HepG2 (cell line): ENCODE measurements at regions not wholly inside any gene's neighbourhood (a gene's known extent, or its start where the extent isn't known, plus 50 kb on each side); places are given as distances from the start of the nearest gene placed in this dataset.

Experiments used
- ATAC-seq: fragments of 200-7000 bp; cut with Tn5 transposase; 3 replicates; pipeline ENCODE4 v1.9.1; 2020; ENCODE audit warnings: mild to moderate bottlenecking, moderate library complexity
- BruUV-seq: library from RNA; stranded (reverse); fragments of 400-500 nt; replicated peaks from 2 replicates; lab custom pipeline; 2021; lab: Mats Ljungman, UMichigan
- CTCF ChIA-PET: fragments of 300-600 bp; formaldehyde crosslinking; extraction: SDS; loops from one replicate; lab custom pipeline; 2021; ENCODE audit warnings: low total read pairs, inconsistent platforms, low intra/inter-chr PET ratio; lab: Yijun Ruan, JAX
- POLR2A ChIA-PET: fragments of 350-600 bp; sonication (Branson Sonifier 250); formaldehyde crosslinking; loops from one replicate; lab custom pipeline; 2020; ENCODE audit warnings: antibody characterized with exemption, inconsistent platforms; lab: Yijun Ruan, JAX
- DNase-seq: peaks from one replicate; pipeline ENCODE4 v3.0.0-alpha.2; 2015; ENCODE audit warnings: low spot score
- FAIRE-seq: peaks from 3 replicates; lab custom pipeline; 2011; peaks lifted over from hg19 to GRCh38; lab: Jason Lieb, UNC
- H2AFZ ChIP-seq: one replicate; pipeline ENCODE4 v1.6.1; 2011; ENCODE audit warnings: low read length, inconsistent platforms
- H3K27ac ChIP-seq: fragments of 300-600 bp; 3 replicates; pipeline ENCODE4 v1.8.0; 2011; ENCODE audit warnings: mixed run types, mild to moderate bottlenecking, mixed read lengths, low read length, inconsistent platforms; ENCODE audit not compliant: insufficient read depth; ENCODE audit errors: extremely low read length
- H3K27me3 ChIP-seq, 2 experiments: fragments of 200-600 bp in 1 of 2; 2 replicates in 1 of 2; 3 replicates in 1 of 2; pipeline versions ENCODE4 v1.6.0 to v1.8.0; 2011; ENCODE audit warnings: low read length in 2 of 2, mild to moderate bottlenecking in 2 of 2, moderate library complexity in 2 of 2, inconsistent platforms in 1 of 2; ENCODE audit not compliant: insufficient read depth in 2 of 2, control insufficient read depth in 1 of 2
- H3K36me3 ChIP-seq, 2 experiments: fragments of 200-600 bp in 1 of 2; replicated peaks in 1 of 2; 2 replicates in 1 of 2; 3 replicates in 1 of 2; pipeline versions ENCODE4 v1.5.1 to v1.8.0; 2011; ENCODE audit warnings: low read length in 2 of 2, inconsistent platforms in 1 of 2; ENCODE audit not compliant: insufficient read depth in 2 of 2, control insufficient read depth in 1 of 2
- H3K4me1 ChIP-seq: 2 replicates; pipeline ENCODE4 v1.5.1; 2012; ENCODE audit warnings: low read length, inconsistent platforms; ENCODE audit not compliant: insufficient read depth
- H3K4me2 ChIP-seq: 2 replicates; pipeline ENCODE4 v1.6.0; 2011; ENCODE audit warnings: low read depth, low read length, inconsistent platforms
- H3K4me3 ChIP-seq, 3 experiments: fragments of 200-600 bp in 1 of 3; sonication (generic), shearing (Covaris generic) in 1 of 3; replicated peaks in 1 of 3; 2 replicates each; pipeline ENCODE4 v1.5.1; 2011 to 2016; ENCODE audit warnings: low read length in 3 of 3, inconsistent platforms in 2 of 3, low read depth in 2 of 3, mild to moderate bottlenecking in 2 of 3, control low read depth in 1 of 3, mixed read lengths in 1 of 3; ENCODE audit not compliant: insufficient read depth in 1 of 3
- H3K79me2 ChIP-seq: one replicate; pipeline ENCODE4 v1.6.1; 2011; ENCODE audit warnings: low read length, inconsistent platforms; ENCODE audit not compliant: insufficient read depth
- H3K9ac ChIP-seq: 2 replicates; pipeline ENCODE4 v1.6.0; 2011; ENCODE audit warnings: mild to moderate bottlenecking, low read depth, low read length, inconsistent platforms; ENCODE audit not compliant: insufficient read depth
- H3K9me3 ChIP-seq: 2 replicates; pipeline ENCODE4 v1.5.1; 2012; ENCODE audit warnings: mild to moderate bottlenecking, low read length
- H4K20me1 ChIP-seq: 2 replicates; pipeline ENCODE4 v1.6.0; 2011; ENCODE audit warnings: inconsistent platforms, mild to moderate bottlenecking, low read length, moderate library complexity; ENCODE audit not compliant: insufficient read depth
- DNMT3B ChIP-seq: conservative IDR thresholded peaks from 2 replicates; pipeline ENCODE4 v1.6.1; 2016; ENCODE audit warnings: missing biosample characterization, control low read depth
- HIVEP1 ChIP-seq: sonication (generic); formaldehyde crosslinking; IDR thresholded peaks from 2 replicates; pipeline ENCODE4 v1.4.0; 2020; ENCODE audit warnings: mild to moderate bottlenecking, missing genetic modification reagents
- IKZF4 ChIP-seq: sonication (generic); formaldehyde crosslinking; IDR thresholded peaks from 2 replicates; pipeline ENCODE4 v1.5.1; 2020; ENCODE audit warnings: borderline replicate concordance, mild to moderate bottlenecking, low read depth, missing genetic modification reagents; ENCODE audit errors: not compliant biosample characterization
- KAT2B ChIP-seq: fragments of 150-350 bp; IDR thresholded peaks from 2 replicates; pipeline ENCODE4 v1.6.1; 2014; ENCODE audit warnings: low read depth, low read length, borderline replicate concordance
- MAX ChIP-seq: IDR thresholded peaks from 2 replicates; pipeline ENCODE4 v1.6.1; 2012; ENCODE audit warnings: inconsistent platforms
- NCOA2 ChIP-seq: sonication (generic); formaldehyde crosslinking; IDR thresholded peaks from 2 replicates; pipeline ENCODE4 v1.8.0; 2022; ENCODE audit warnings: inconsistent platforms
- RCOR2 ChIP-seq: IDR thresholded peaks from 2 replicates; pipeline ENCODE4 v1.6.1; 2016; ENCODE audit warnings: missing biosample characterization, missing genetic modification reagents
- STAT6 ChIP-seq: sonication (generic); formaldehyde crosslinking; IDR thresholded peaks from 2 replicates; pipeline ENCODE4 v1.4.0; 2020; ENCODE audit warnings: missing genetic modification reagents, mild to moderate bottlenecking, borderline replicate concordance
- SUZ12 ChIP-seq: fragments of 150-350 bp; IDR thresholded peaks from 2 replicates; pipeline ENCODE4 v1.6.1; 2014; ENCODE audit warnings: low read depth, low read length
- TBL1XR1 ChIP-seq: fragments of 150-350 bp; IDR thresholded peaks from 2 replicates; pipeline ENCODE4 v1.6.1; 2014; ENCODE audit warnings: borderline replicate concordance, low read length; ENCODE audit not compliant: partially characterized antibody
- ZBTB3 ChIP-seq: sonication (generic); formaldehyde crosslinking; IDR thresholded peaks from 2 replicates; pipeline ENCODE4 v1.4.0; 2020; ENCODE audit warnings: low read depth, mild to moderate bottlenecking, moderate library complexity, missing genetic modification reagents, borderline replicate concordance
- ZFP62 ChIP-seq: sonication (generic); formaldehyde crosslinking; IDR thresholded peaks from 2 replicates; pipeline ENCODE4 v1.4.0; 2020; ENCODE audit warnings: missing genetic modification reagents
- ZNF180 ChIP-seq: sonication (generic); formaldehyde crosslinking; IDR thresholded peaks from 2 replicates; pipeline ENCODE4 v1.4.0; 2020; ENCODE audit warnings: low read depth, missing genetic modification reagents, borderline replicate concordance
- ZNF333 ChIP-seq: sonication (generic); formaldehyde crosslinking; IDR thresholded peaks from 2 replicates; pipeline ENCODE4 v1.4.0; 2020; ENCODE audit warnings: mild to moderate bottlenecking, missing genetic modification reagents, borderline replicate concordance
- WGBS: methylation state at CpG from one replicate; pipeline ENCODE4 v1.1.6; 2017; ENCODE audit warnings: low lambda C conversion rate; 5-methylcytosine and 5-hydroxymethylcytosine counted together
- in situ Hi-C: cut with HindIII; loops from 2 replicates; pipeline ENCODE4 v1.10.0; 2017; ENCODE audit warnings: low pct_unique_long_range_greater_than_20kb; ENCODE audit not compliant: extremely low pct_ligation_motif_present
- intact Hi-C: fragments of 100-400 bp; cut with micrococcal nuclease; formaldehyde crosslinking; loops from one replicate; pipeline ENCODE4 v1.10.0; 2022; ENCODE audit not compliant: unreplicated experiment
- TF ChIP-seq, protein P1 (sequence below): sonication (generic); formaldehyde crosslinking; conservative IDR thresholded peaks from 2 replicates; pipeline ENCODE4 v1.4.0; 2020; ENCODE audit warnings: missing genetic modification reagents
- TF ChIP-seq, protein P2 (sequence below): sonication (generic); formaldehyde crosslinking; conservative IDR thresholded peaks from 2 replicates; pipeline ENCODE4 v1.8.0; 2022; ENCODE audit warnings: missing genetic modification reagents

- Histone ChIP-seq H3K36me3 (no peaks in the 10 kb centered on the region), H3K4me3 (no peak overlapping the region), H3K9me3 (no peaks in the 10 kb centered on the region), H3K27ac (no peak overlapping the region), H3K27me3 (peaks cover 0 to 31% of the 10 kb centered on the region in 2 experiments; a peak in 3 of 5 replicates), H3K4me2 (no peak overlapping the region), H2AFZ (no peak overlapping the region), H4K20me1 (no peaks in the 10 kb centered on the region), H3K9ac (no peak overlapping the region), H3K4me1 (no peaks in the 10 kb centered on the region), H3K79me2 (no peaks in the 10 kb centered on the region)
- TF ChIP-seq, protein P1, sequence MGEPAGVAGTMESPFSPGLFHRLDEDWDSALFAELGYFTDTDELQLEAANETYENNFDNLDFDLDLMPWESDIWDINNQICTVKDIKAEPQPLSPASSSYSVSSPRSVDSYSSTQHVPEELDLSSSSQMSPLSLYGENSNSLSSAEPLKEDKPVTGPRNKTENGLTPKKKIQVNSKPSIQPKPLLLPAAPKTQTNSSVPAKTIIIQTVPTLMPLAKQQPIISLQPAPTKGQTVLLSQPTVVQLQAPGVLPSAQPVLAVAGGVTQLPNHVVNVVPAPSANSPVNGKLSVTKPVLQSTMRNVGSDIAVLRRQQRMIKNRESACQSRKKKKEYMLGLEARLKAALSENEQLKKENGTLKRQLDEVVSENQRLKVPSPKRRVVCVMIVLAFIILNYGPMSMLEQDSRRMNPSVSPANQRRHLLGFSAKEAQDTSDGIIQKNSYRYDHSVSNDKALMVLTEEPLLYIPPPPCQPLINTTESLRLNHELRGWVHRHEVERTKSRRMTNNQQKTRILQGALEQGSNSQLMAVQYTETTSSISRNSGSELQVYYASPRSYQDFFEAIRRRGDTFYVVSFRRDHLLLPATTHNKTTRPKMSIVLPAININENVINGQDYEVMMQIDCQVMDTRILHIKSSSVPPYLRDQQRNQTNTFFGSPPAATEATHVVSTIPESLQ (CRISPR knock-in tag): no peak
- no peak for TF ChIP-seq DNMT3B (CRISPR knock-in tag)
- no peak for TF ChIP-seq ZFP62 (CRISPR knock-in tag)
- no peak for TF ChIP-seq KAT2B
- TF ChIP-seq TBL1XR1: no peak
- TF ChIP-seq STAT6 (CRISPR knock-in tag): no peak
- TF ChIP-seq HIVEP1 (CRISPR knock-in tag): no peak
- TF ChIP-seq NCOA2 (CRISPR knock-in tag): no peak
- TF ChIP-seq ZBTB3 (CRISPR knock-in tag): no peak
- TF ChIP-seq, protein P2, sequence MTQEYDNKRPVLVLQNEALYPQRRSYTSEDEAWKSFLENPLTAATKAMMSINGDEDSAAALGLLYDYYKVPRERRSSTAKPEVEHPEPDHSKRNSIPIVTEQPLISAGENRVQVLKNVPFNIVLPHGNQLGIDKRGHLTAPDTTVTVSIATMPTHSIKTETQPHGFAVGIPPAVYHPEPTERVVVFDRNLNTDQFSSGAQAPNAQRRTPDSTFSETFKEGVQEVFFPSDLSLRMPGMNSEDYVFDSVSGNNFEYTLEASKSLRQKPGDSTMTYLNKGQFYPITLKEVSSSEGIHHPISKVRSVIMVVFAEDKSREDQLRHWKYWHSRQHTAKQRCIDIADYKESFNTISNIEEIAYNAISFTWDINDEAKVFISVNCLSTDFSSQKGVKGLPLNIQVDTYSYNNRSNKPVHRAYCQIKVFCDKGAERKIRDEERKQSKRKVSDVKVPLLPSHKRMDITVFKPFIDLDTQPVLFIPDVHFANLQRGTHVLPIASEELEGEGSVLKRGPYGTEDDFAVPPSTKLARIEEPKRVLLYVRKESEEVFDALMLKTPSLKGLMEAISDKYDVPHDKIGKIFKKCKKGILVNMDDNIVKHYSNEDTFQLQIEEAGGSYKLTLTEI (CRISPR knock-in tag): no peak
- no peak for TF ChIP-seq SUZ12
- no peak for TF ChIP-seq MAX
- TF ChIP-seq IKZF4 (CRISPR knock-in tag): no peak
- TF ChIP-seq ZNF333 (CRISPR knock-in tag): no peak
- no peak for TF ChIP-seq ZNF180
- TF ChIP-seq RCOR2 (CRISPR knock-in tag): no peak
- no TSS peak for BruUV-seq
- 60% methylated on average over 1 of the region's 1 CpG for WGBS
- in situ Hi-C loops: no loop called here
- intact Hi-C loops: no loop called here
- POLR2A ChIA-PET: no interaction called here
- ATAC-seq: no peak
- CTCF ChIA-PET: no interaction called here
- DNase-seq: no peak
- FAIRE-seq: no peak
Measured at GRCh38 chr6:131378874-131379273, 194.2 kb upstream of the ARG1 start.
